HEK293 (cell line): ENCODE measurements at regions not wholly inside any gene's neighbourhood (a gene's known extent, or its start where the extent isn't known, plus 50 kb on each side); places are given as distances from the start of the nearest gene placed in this dataset.
A peak's percentile ranks its signal among the peaks of the same experiment; 100 is the strongest.

Experiments
- CTCF ChIA-PET: fragments of 350-600 bp; formaldehyde crosslinking; extraction: SDS; loops from one replicate; lab custom pipeline; 2021; ENCODE audit warnings: antibody characterized with exemption; lab: Yijun Ruan, JAX
- POLR2A ChIA-PET: fragments of 300-600 bp; formaldehyde crosslinking; extraction: SDS; loops from one replicate; lab custom pipeline; 2020; ENCODE audit warnings: antibody characterized with exemption, inconsistent platforms; lab: Yijun Ruan, JAX
- H3K27ac ChIP-seq: fragments of 200-500 bp; sonication (Bioruptor generic); 2 replicates; pipeline ENCODE4 v1.5.1; 2014; ENCODE audit warnings: low read depth, low read length, control low read depth, inconsistent platforms; ENCODE audit errors: extremely low read depth
- H3K36me3 ChIP-seq, 2 experiments: fragments of 200-500 bp in 1 of 2; sonication (Bioruptor generic) in 1 of 2; 1 replicate in 1 of 2; 2 replicates in 1 of 2; pipeline ENCODE4 v1.5.1; 2014 to 2017; ENCODE audit warnings: inconsistent platforms in 2 of 2, low read length in 2 of 2; ENCODE audit not compliant: control insufficient read depth in 2 of 2, insufficient read depth in 1 of 2
- H3K4me1 ChIP-seq: fragments of 200-500 bp; sonication (Bioruptor generic); 2 replicates; pipeline ENCODE4 v1.5.1; 2014; ENCODE audit warnings: mild to moderate bottlenecking, low read length, inconsistent platforms; ENCODE audit not compliant: control insufficient read depth, insufficient read depth
- H3K4me3 ChIP-seq: 2 replicates; pipeline ENCODE4 v1.5.1; 2011; ENCODE audit warnings: low read depth, mild to moderate bottlenecking, control low read depth, low read length, moderate library complexity
- H3K9me3 ChIP-seq: fragments of 200-500 bp; sonication (Bioruptor generic); 2 replicates; pipeline ENCODE4 v1.5.1; 2014; ENCODE audit warnings: low read depth, low read length, inconsistent platforms; ENCODE audit not compliant: control insufficient read depth, insufficient read depth
- KLF10 ChIP-seq: fragments of 450-650 bp; IDR thresholded peaks from 2 replicates; pipeline ENCODE4 v1.5.1; 2018; ENCODE audit warnings: missing biosample characterization, mild to moderate bottlenecking, missing genetic modification characterization
- KLF9 ChIP-seq: fragments of 450-650 bp; formaldehyde crosslinking; IDR thresholded peaks from 2 replicates; pipeline ENCODE4 v1.5.1; 2016; ENCODE audit warnings: missing biosample characterization, missing genetic modification characterization, low read depth
- SALL2 ChIP-seq: fragments of 450-650 bp; formaldehyde crosslinking; IDR thresholded peaks from 2 replicates; pipeline ENCODE4 v1.5.0; 2017; ENCODE audit warnings: missing biosample characterization, mild to moderate bottlenecking, missing genetic modification characterization, borderline replicate concordance
- YY2 ChIP-seq: fragments of 450-650 bp; formaldehyde crosslinking; IDR thresholded peaks from 2 replicates; pipeline ENCODE4 v1.5.1; 2016; ENCODE audit warnings: missing biosample characterization, missing genetic modification characterization
- ZBTB11 ChIP-seq: fragments of 450-650 bp; formaldehyde crosslinking; conservative IDR thresholded peaks from 2 replicates; pipeline ENCODE4 v1.5.1; 2016; ENCODE audit warnings: low read depth, missing biosample characterization, missing genetic modification characterization
- ZBTB20 ChIP-seq: fragments of 450-650 bp; formaldehyde crosslinking; IDR thresholded peaks from 2 replicates; pipeline ENCODE4 v1.5.1; 2016; ENCODE audit warnings: missing biosample characterization, missing genetic modification characterization
- ZBTB49 ChIP-seq: fragments of 450-650 bp; formaldehyde crosslinking; IDR thresholded peaks from 2 replicates; pipeline ENCODE4 v1.5.1; 2016; ENCODE audit warnings: missing biosample characterization, missing genetic modification characterization, low read depth
- ZNF140 ChIP-seq: fragments of 450-650 bp; formaldehyde crosslinking; IDR thresholded peaks from 2 replicates; pipeline ENCODE4 v1.5.1; 2016; ENCODE audit warnings: missing biosample characterization, missing genetic modification characterization
- ZNF366 ChIP-seq: fragments of 450-650 bp; formaldehyde crosslinking; conservative IDR thresholded peaks from 2 replicates; pipeline ENCODE4 v1.5.1; 2016; ENCODE audit warnings: missing biosample characterization, missing genetic modification characterization
- ZNF391 ChIP-seq: fragments of 450-650 bp; formaldehyde crosslinking; IDR thresholded peaks from 2 replicates; pipeline ENCODE4 v1.5.1; 2016; ENCODE audit warnings: low read depth, missing biosample characterization, missing genetic modification characterization, borderline replicate concordance
- ZNF510 ChIP-seq: fragments of 450-650 bp; formaldehyde crosslinking; IDR thresholded peaks from 2 replicates; pipeline ENCODE4 v1.5.1; 2018; ENCODE audit warnings: mild to moderate bottlenecking, missing genetic modification characterization, missing biosample characterization; ENCODE audit not compliant: insufficient replicate concordance
- ZNF521 ChIP-seq: fragments of 450-650 bp; formaldehyde crosslinking; IDR thresholded peaks from 2 replicates; pipeline ENCODE4 v1.5.1; 2017; ENCODE audit warnings: missing biosample characterization, mild to moderate bottlenecking, missing genetic modification characterization
- ZNF548 ChIP-seq: fragments of 450-650 bp; formaldehyde crosslinking; IDR thresholded peaks from 2 replicates; pipeline ENCODE4 v1.5.1; 2016; ENCODE audit warnings: missing biosample characterization, missing genetic modification characterization
- ZNF571 ChIP-seq: fragments of 450-650 bp; formaldehyde crosslinking; IDR thresholded peaks from 2 replicates; pipeline ENCODE4 v1.5.0; 2017; ENCODE audit warnings: missing biosample characterization, missing genetic modification characterization
- ZNF600 ChIP-seq: fragments of 450-650 bp; formaldehyde crosslinking; IDR thresholded peaks from 2 replicates; pipeline ENCODE4 v1.5.1; 2016; ENCODE audit warnings: missing biosample characterization, missing genetic modification characterization
- TF ChIP-seq, protein P1 (sequence below): fragments of 450-650 bp; formaldehyde crosslinking; IDR thresholded peaks from 2 replicates; pipeline ENCODE4 v1.5.1; 2016; ENCODE audit warnings: missing biosample characterization, missing genetic modification characterization
- TF ChIP-seq, protein P2 (sequence below): fragments of 450-650 bp; formaldehyde crosslinking; IDR thresholded peaks from 2 replicates; pipeline ENCODE4 v1.5.1; 2016; ENCODE audit warnings: missing biosample characterization, missing genetic modification characterization
- TF ChIP-seq, protein P3 (sequence below): fragments of 450-650 bp; formaldehyde crosslinking; IDR thresholded peaks from 2 replicates; pipeline ENCODE4 v1.5.1; 2017; ENCODE audit warnings: missing biosample characterization, missing genetic modification characterization
- TF ChIP-seq, protein P4 (sequence below): fragments of 450-650 bp; formaldehyde crosslinking; IDR thresholded peaks from 2 replicates; pipeline ENCODE4 v1.5.1; 2016; ENCODE audit warnings: missing biosample characterization, missing genetic modification characterization

- no peak overlapping the region for H3K27ac ChIP-seq
- POLR2A ChIA-PET, result no interaction called here
These were observed 87.9 kb upstream of the ITGA6 start for GRCh38 chr2:172339371-172340010.

DNA sequence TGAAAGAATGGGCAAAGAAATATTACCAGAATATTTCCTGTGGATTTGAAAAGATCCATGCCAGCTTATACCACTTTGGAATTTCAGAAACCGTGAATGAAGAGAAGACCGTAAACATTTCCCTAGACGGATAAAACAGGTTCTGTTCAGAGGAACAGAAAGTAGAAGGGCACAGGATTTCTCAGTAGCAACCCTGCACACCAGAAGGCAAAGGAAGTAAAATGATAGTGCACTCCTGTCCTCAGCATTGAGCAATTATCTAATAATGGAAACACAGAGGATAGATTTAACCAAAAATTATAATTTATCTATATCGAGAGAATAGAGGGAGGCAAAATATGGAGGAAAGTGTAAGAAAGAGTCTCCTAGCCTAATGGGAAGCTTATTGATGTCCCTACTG is 87.0 kb upstream of the ITGA6 start:
- H3K4me3 ChIP-seq, result no peak overlapping the region
- POLR2A ChIA-PET, result no interaction called here
- H3K36me3 ChIP-seq, result no peaks in the 10 kb centered on the region
- TF ChIP-seq KLF10 (tag by site-specific recombination) (no peak), ZNF571 (tag by site-specific recombination) (no peak), KLF9 (tag by site-specific recombination) (no peak), ZNF366 (tag by site-specific recombination) (no peak), ZNF510 (tag by site-specific recombination) (no peak), ZNF391 (no peak), ZBTB49 (no peak), YY2 (tag by site-specific recombination) (no peak), SALL2 (tag by site-specific recombination) (no peak)
- TF ChIP-seq, protein P1, sequence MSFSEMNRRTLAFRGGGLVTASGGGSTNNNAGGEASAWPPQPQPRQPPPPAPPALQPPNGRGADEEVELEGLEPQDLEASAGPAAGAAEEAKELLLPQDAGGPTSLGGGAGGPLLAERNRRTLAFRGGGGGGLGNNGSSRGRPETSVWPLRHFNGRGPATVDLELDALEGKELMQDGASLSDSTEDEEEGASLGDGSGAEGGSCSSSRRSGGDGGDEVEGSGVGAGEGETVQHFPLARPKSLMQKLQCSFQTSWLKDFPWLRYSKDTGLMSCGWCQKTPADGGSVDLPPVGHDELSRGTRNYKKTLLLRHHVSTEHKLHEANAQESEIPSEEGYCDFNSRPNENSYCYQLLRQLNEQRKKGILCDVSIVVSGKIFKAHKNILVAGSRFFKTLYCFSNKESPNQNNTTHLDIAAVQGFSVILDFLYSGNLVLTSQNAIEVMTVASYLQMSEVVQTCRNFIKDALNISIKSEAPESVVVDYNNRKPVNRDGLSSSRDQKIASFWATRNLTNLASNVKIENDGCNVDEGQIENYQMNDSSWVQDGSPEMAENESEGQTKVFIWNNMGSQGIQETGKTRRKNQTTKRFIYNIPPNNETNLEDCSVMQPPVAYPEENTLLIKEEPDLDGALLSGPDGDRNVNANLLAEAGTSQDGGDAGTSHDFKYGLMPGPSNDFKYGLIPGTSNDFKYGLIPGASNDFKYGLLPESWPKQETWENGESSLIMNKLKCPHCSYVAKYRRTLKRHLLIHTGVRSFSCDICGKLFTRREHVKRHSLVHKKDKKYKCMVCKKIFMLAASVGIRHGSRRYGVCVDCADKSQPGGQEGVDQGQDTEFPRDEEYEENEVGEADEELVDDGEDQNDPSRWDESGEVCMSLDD, result no peak
- TF ChIP-seq, protein P2, sequence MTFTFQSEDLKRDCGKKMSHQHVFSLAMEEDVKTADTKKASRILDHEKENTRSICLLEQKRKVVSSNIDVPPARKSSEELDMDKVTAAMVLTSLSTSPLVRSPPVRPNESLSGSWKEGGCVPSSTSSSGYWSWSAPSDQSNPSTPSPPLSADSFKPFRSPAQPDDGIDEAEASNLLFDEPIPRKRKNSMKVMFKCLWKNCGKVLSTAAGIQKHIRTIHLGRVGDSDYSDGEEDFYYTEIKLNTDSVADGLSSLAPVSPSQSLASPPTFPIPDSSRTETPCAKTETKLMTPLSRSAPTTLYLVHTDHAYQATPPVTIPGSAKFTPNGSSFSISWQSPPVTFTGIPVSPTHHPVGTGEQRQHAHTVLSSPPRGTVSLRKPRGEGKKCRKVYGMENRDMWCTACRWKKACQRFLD (tag by site-specific recombination), result no peak
- CTCF ChIA-PET, result no interaction called here
- no peaks in the 10 kb centered on the region for H3K9me3 ChIP-seq
- H3K27ac ChIP-seq, result no peak overlapping the region
- H3K4me1 ChIP-seq, result no peaks in the 10 kb centered on the region

More at GRCh38 chr2:172339371-172340010, 87.9 kb upstream of the ITGA6 start:
- H3K9me3 ChIP-seq, result no peaks in the 10 kb centered on the region
- no peaks in the 10 kb centered on the region for H3K36me3 ChIP-seq
- TF ChIP-seq ZNF521 (tag by site-specific recombination), result no peak
- peak; percentile 19; the same call in 1 of the 2 replicates for TF ChIP-seq ZBTB20 (tag by site-specific recombination)
- CTCF ChIA-PET, result no interaction called here
- H3K4me1 ChIP-seq, result no peaks in the 10 kb centered on the region
- H3K4me3 ChIP-seq, result no peak overlapping the region

DNA sequence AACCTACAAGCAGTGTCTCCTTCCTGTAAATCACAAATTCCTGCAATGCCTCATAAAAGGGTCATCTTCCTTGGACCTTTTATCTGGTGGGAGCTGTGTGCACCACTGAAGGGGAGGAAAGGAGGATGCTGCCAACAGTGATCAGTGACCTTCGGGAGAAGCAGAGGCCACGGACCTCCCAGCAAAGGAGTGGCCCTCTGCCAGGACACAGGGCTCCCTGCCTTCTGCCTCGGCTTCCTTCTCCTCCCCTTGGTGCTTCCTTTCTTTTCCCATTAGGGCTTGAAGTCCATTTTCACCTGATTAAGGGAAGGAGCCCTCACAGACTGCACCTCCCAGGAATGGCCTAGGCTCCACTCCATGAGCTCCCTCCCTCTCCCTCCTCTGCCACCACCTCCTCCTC is 85.3 kb upstream of the ITGA6 start:
- H3K4me3 ChIP-seq, result no peak overlapping the region
- H3K36me3 ChIP-seq, result no peaks in the 10 kb centered on the region
- ChIA-PET CTCF (interaction anchor here (1.2 kb wide), 1 partner anchor 16 kb away, joined by 3 read pairs; no protein-coding TSS in a partner anchor), POLR2A (no interaction called here)
- H3K27ac ChIP-seq, result no peak overlapping the region
- no peaks in the 10 kb centered on the region for H3K9me3 ChIP-seq
- H3K4me1 ChIP-seq, result no peaks in the 10 kb centered on the region
- no peak for TF ChIP-seq ZNF548
- no peak for TF ChIP-seq ZNF140 (tag by site-specific recombination)
- TF ChIP-seq, protein P3, sequence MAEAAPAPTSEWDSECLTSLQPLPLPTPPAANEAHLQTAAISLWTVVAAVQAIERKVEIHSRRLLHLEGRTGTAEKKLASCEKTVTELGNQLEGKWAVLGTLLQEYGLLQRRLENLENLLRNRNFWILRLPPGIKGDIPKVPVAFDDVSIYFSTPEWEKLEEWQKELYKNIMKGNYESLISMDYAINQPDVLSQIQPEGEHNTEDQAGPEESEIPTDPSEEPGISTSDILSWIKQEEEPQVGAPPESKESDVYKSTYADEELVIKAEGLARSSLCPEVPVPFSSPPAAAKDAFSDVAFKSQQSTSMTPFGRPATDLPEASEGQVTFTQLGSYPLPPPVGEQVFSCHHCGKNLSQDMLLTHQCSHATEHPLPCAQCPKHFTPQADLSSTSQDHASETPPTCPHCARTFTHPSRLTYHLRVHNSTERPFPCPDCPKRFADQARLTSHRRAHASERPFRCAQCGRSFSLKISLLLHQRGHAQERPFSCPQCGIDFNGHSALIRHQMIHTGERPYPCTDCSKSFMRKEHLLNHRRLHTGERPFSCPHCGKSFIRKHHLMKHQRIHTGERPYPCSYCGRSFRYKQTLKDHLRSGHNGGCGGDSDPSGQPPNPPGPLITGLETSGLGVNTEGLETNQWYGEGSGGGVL (tag by site-specific recombination), result no peak
- no peak for TF ChIP-seq ZNF600 (tag by site-specific recombination)
- TF ChIP-seq ZBTB11, result no peak
- TF ChIP-seq, protein P4, sequence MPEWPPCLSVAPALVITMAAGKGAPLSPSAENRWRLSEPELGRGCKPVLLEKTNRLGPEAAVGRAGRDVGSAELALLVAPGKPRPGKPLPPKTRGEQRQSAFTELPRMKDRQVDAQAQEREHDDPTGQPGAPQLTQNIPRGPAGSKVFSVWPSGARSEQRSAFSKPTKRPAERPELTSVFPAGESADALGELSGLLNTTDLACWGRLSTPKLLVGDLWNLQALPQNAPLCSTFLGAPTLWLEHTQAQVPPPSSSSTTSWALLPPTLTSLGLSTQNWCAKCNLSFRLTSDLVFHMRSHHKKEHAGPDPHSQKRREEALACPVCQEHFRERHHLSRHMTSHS, result no peak
